Ascending aorta (tissue), 2 donors: ENCODE measurements at regions not wholly inside any gene's neighbourhood (a gene's known extent, or its start where the extent isn't known, plus 50 kb on each side); places are given as distances from the start of the nearest gene placed in this dataset.

ENCODE experiments used
- DNase-seq, 2 donors: peaks; one replicate each; pipeline ENCODE4 v3.0.0-alpha.2; 2019; ENCODE audit warnings: low spot score in 2 of 2
- H3K27ac ChIP-seq, 2 donors: fragments of 200-600 bp; sonication (generic); one replicate each; pipeline ENCODE4 v1.5.1; 2016 to 2017; ENCODE audit warnings: mild to moderate bottlenecking in 1 of 2
- H3K27me3 ChIP-seq: fragments of 200-600 bp; sonication (generic); one replicate; pipeline ENCODE4 v1.5.1; 2017
- H3K36me3 ChIP-seq, 2 donors: fragments of 200-600 bp; sonication (generic); one replicate each; pipeline ENCODE4 v1.5.1; 2016
- H3K4me1 ChIP-seq, 2 donors: fragments of 200-600 bp; sonication (generic); one replicate each; pipeline ENCODE4 v1.5.1; 2016 to 2017; ENCODE audit warnings: mild to moderate bottlenecking in 1 of 2
- H3K4me3 ChIP-seq, 2 donors: fragments of 200-600 bp; sonication (generic); one replicate each; pipeline ENCODE4 v1.5.1; 2016 to 2017; ENCODE audit warnings: mild to moderate bottlenecking in 1 of 2
- H3K9me3 ChIP-seq, 2 donors: fragments of 200-600 bp; sonication (generic); one replicate each; pipeline ENCODE4 v1.5.1; 2016
- CTCF ChIP-seq, 3 experiments: fragments of 200-600 bp in 2 of 3; fragments of 450-650 bp in 1 of 3; sonication (generic) in 2 of 3; IDR thresholded peaks; one replicate each; pipeline ENCODE4 v1.5.1; 2016 to 2019; ENCODE audit warnings: antibody characterized with exemption in 3 of 3, mild to moderate bottlenecking in 1 of 3, moderate library complexity in 1 of 3
- intact Hi-C: fragments of 100-400 bp; cut with DNase I; formaldehyde crosslinking; loops from one replicate; pipeline ENCODE4 v1.15.1; 2023

GRCh38 chr10:62669341-62669740 lies 135.2 kb upstream of the ADO start:
- no peaks in the 10 kb centered on the region for H3K36me3 ChIP-seq
- H3K9me3 ChIP-seq: no peaks in the 10 kb centered on the region
- no peak for TF ChIP-seq CTCF (IDR thresholded peaks at IDR 0.05)
- intact Hi-C loops: no loop called here
- H3K27ac ChIP-seq: no peak overlapping the region
- no peaks in the 10 kb centered on the region for H3K27me3 ChIP-seq
- H3K4me1 ChIP-seq: no peaks in the 10 kb centered on the region
- no peak for DNase-seq
- H3K4me3 ChIP-seq: no peak overlapping the region

GRCh38 chr10:62671104-62671503 lies 133.4 kb upstream of the ADO start:
- no peak for DNase-seq
- TF ChIP-seq CTCF (IDR thresholded peaks at IDR 0.05): no peak
- no peaks in the 10 kb centered on the region for H3K36me3 ChIP-seq
- H3K4me1 ChIP-seq: no peaks in the 10 kb centered on the region
- no peaks in the 10 kb centered on the region for H3K9me3 ChIP-seq
- H3K27me3 ChIP-seq: no peaks in the 10 kb centered on the region
- H3K4me3 ChIP-seq: no peak overlapping the region
- intact Hi-C loops: no loop called here
- no peak overlapping the region for H3K27ac ChIP-seq

GRCh38 chr10:62681211-62681940 lies 123.1 kb upstream of the ADO start:
- no peaks in the 10 kb centered on the region for H3K4me1 ChIP-seq
- DNase-seq: no peak
- no peaks in the 10 kb centered on the region for H3K27me3 ChIP-seq
- H3K27ac ChIP-seq: no peak overlapping the region
- no peak for TF ChIP-seq CTCF (IDR thresholded peaks at IDR 0.05)
- H3K4me3 ChIP-seq: no peak overlapping the region
- H3K9me3 ChIP-seq: no peaks in the 10 kb centered on the region
- intact Hi-C loops: no loop called here
- no peaks in the 10 kb centered on the region for H3K36me3 ChIP-seq

DNA sequence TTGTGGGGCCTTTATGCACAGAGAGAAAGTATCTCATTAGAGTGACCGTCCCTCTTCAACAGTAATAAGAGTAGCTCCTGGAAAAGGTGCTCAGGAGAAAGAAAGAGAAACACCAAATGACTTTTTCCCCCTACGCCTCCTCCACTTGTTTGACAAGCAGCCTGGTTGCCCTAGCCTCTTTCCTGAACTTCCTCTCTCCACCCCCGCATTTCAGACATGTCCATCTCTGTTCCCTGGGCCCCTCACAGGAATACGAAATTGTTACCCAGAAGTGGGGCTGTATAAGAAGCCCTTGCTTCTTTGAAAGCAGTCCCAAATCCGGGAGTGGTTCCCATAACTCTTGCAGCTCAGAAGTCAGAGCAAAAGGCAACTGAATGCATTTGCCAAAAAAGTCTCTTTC lies 119.6 kb upstream of the ADO start:
- Histone ChIP-seq H3K27me3 (no peaks in the 10 kb centered on the region), H3K9me3 (no peaks in the 10 kb centered on the region), H3K36me3 (no peaks in the 10 kb centered on the region), H3K27ac (no peak overlapping the region), H3K4me3 (no peak overlapping the region), H3K4me1 (no peaks in the 10 kb centered on the region)
- no peak for TF ChIP-seq CTCF (IDR thresholded peaks at IDR 0.05)
- intact Hi-C loops: no loop called here
- no peak for DNase-seq

GRCh38 chr10:62687230-62687748 lies 117.2 kb upstream of the ADO start:
- no peak for TF ChIP-seq CTCF (IDR thresholded peaks at IDR 0.05)
- Histone ChIP-seq H3K9me3 (no peaks in the 10 kb centered on the region), H3K36me3 (no peaks in the 10 kb centered on the region), H3K4me3 (no peak overlapping the region), H3K4me1 (no peaks in the 10 kb centered on the region), H3K27me3 (no peaks in the 10 kb centered on the region), H3K27ac (no peak overlapping the region)
- intact Hi-C loops: no loop called here
- no peak for DNase-seq
